ENCODE measurements at regions not wholly inside any gene's neighbourhood (a gene's known extent, or its start where the extent isn't known, plus 50 kb on each side); places are given as distances from the start of the nearest gene placed in this dataset.

GRCh38 chr12:58563621-58564020 lies 356.7 kb downstream of the LRIG3 start:
- Histone ChIP-seq H3K9me3 (no peaks in the 10 kb centered on the region), H3K27ac (no peak overlapping the region), H3K4me3 (no peak overlapping the region), H3K4me1 (no peaks in the 10 kb centered on the region), H3K27me3 (replicated peaks in 1 of 7) (no peaks in the 10 kb centered on the region), H3K36me3 (no peaks in the 10 kb centered on the region)
- TF ChIP-seq, protein P1, sequence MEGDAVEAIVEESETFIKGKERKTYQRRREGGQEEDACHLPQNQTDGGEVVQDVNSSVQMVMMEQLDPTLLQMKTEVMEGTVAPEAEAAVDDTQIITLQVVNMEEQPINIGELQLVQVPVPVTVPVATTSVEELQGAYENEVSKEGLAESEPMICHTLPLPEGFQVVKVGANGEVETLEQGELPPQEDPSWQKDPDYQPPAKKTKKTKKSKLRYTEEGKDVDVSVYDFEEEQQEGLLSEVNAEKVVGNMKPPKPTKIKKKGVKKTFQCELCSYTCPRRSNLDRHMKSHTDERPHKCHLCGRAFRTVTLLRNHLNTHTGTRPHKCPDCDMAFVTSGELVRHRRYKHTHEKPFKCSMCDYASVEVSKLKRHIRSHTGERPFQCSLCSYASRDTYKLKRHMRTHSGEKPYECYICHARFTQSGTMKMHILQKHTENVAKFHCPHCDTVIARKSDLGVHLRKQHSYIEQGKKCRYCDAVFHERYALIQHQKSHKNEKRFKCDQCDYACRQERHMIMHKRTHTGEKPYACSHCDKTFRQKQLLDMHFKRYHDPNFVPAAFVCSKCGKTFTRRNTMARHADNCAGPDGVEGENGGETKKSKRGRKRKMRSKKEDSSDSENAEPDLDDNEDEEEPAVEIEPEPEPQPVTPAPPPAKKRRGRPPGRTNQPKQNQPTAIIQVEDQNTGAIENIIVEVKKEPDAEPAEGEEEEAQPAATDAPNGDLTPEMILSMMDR (IDR thresholded peaks at IDR 0.05 in 8 of 11, conservative IDR thresholded peaks at IDR 0.05 in 3 of 11), result no peak
- TF ChIP-seq POLR2AphosphoS5 (IDR thresholded peaks at IDR 0.05) (no peak), POLR2A (IDR thresholded peaks at IDR 0.05) (no peak)
- no peak for DNase-seq
- intact Hi-C loops (cut with DNase I; ENCODE audit: low total_unique reads), result no loop called here

DNA sequence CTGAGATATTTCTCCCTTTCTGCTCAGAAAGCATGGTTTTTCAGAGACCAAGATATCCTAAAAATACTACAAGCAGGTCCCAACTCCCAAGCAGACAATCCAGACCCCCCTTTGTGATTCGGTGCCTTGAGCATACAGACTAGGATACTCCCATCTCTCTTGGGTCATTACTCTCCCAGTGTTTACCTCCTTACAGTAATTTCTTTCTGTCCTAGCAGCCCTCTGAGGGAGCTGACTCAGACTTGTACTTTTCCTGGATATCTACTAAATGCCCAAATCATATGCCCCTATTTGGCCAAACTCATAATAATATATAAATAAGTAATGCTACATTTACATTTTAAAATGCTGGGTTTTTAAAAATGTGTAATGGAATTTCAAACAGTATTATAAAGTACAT lies 355.6 kb downstream of the LRIG3 start:
- DNase-seq, result no peak
- Histone ChIP-seq H3K4me1 (no peaks in the 10 kb centered on the region), H3K27me3 (replicated peaks in 1 of 7) (no peaks in the 10 kb centered on the region), H3K36me3 (no peaks in the 10 kb centered on the region), H3K27ac (no peak overlapping the region), H3K9me3 (no peaks in the 10 kb centered on the region), H3K4me3 (no peak overlapping the region)
- 76 to 95% (median 86%) methylated on average over 1 of the region's 1 CpG for WGBS, 5 donors
- intact Hi-C loops (cut with DNase I; ENCODE audit: low total_unique reads), result no loop called here
- no peak for TF ChIP-seq POLR2A (IDR thresholded peaks at IDR 0.05)

DNA sequence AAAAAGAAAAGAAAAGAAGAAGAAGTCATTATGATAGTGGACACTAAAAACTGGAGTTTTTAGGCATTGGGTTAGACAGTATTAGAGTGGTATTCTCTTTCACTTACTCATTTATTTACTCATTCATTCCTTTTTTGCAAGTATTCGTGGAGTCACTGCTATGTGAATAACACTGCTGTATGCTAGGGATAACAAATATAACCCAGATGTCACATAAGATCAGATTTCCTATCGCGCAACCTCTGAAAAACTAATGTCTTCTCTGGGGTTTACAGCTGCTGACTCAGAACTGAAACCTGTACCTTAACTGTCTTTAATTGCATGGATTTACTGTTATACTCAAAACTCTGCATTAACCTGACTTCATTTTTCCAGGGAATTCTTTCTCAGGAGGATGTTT lies 353.7 kb downstream of the LRIG3 start:
- no peaks in the 10 kb centered on the region for H3K27me3 ChIP-seq (replicated peaks in 1 of 7)
- no peak for DNase-seq
- no peaks in the 10 kb centered on the region for H3K9me3 ChIP-seq
- no peaks in the 10 kb centered on the region for H3K36me3 ChIP-seq
- H3K27ac ChIP-seq, result no peak overlapping the region
- no peaks in the 10 kb centered on the region for H3K4me1 ChIP-seq
- TF ChIP-seq POLR2A (IDR thresholded peaks at IDR 0.05) (no peak), POLR2AphosphoS5 (IDR thresholded peaks at IDR 0.05) (no peak)
- TF ChIP-seq, protein P1 (IDR thresholded peaks at IDR 0.05 in 8 of 11, conservative IDR thresholded peaks at IDR 0.05 in 3 of 11), result no peak
- no peak overlapping the region for H3K4me3 ChIP-seq
- intact Hi-C loops (cut with DNase I; ENCODE audit: low total_unique reads), result no loop called here
- 82 to 88% (median 87%) methylated on average over 3 of the region's 3 CpGs for WGBS, 5 donors

- no peak overlapping the region for H3K27ac ChIP-seq
- H3K9me3 ChIP-seq, result no peaks in the 10 kb centered on the region
- no peaks in the 10 kb centered on the region for H3K27me3 ChIP-seq (replicated peaks in 1 of 7)
- no peak for TF ChIP-seq POLR2AphosphoS5 (IDR thresholded peaks at IDR 0.05)
- TF ChIP-seq, protein P1 (IDR thresholded peaks at IDR 0.05 in 8 of 11, conservative IDR thresholded peaks at IDR 0.05 in 3 of 11), result no peak
- 88 to 97% (median 94%) methylated on average over 1 of the region's 1 CpG for WGBS, 5 donors
- H3K36me3 ChIP-seq, result no peaks in the 10 kb centered on the region
- intact Hi-C loops (cut with DNase I; ENCODE audit: low total_unique reads), result no loop called here
- DNase-seq, result no peak
- H3K4me3 ChIP-seq, result no peak overlapping the region
- no peaks in the 10 kb centered on the region for H3K4me1 ChIP-seq
Observed at GRCh38 chr12:58567189-58567588, 353.1 kb downstream of the LRIG3 start.

GRCh38 chr12:58570411-58570810 lies 349.9 kb downstream of the LRIG3 start:
- H3K4me1 ChIP-seq, result no peaks in the 10 kb centered on the region
- intact Hi-C loops (cut with DNase I; ENCODE audit: low total_unique reads), result no loop called here
- 91 to 100% (median 95%) methylated on average over 1 of the region's 1 CpG for WGBS, 5 donors
- no peak for DNase-seq
- no peaks in the 10 kb centered on the region for H3K9me3 ChIP-seq
- no peak overlapping the region for H3K4me3 ChIP-seq
- no peaks in the 10 kb centered on the region for H3K36me3 ChIP-seq
- no peak overlapping the region for H3K27ac ChIP-seq
- H3K27me3 ChIP-seq (replicated peaks in 1 of 7), result no peaks in the 10 kb centered on the region
- TF ChIP-seq POLR2AphosphoS5 (IDR thresholded peaks at IDR 0.05) (no peak), POLR2A (IDR thresholded peaks at IDR 0.05) (no peak)
- TF ChIP-seq, protein P1 (IDR thresholded peaks at IDR 0.05 in 8 of 11, conservative IDR thresholded peaks at IDR 0.05 in 3 of 11), result no peak

Measured in spleen (tissue), 11 donors.